ENCODE measurements at regions not wholly inside any gene's neighbourhood (a gene's known extent, or its start where the extent isn't known, plus 50 kb on each side); places are given as distances from the start of the nearest gene placed in this dataset.

- no peak for TF ChIP-seq CTCF (IDR thresholded peaks at IDR 0.05)
- TF ChIP-seq POLR2A (IDR thresholded peaks at IDR 0.05): no peak
Observed at GRCh38 chr10:33523236-33523792, 188.8 kb upstream of the NRP1 start.
